ENCODE measurements at regions not wholly inside any gene's neighbourhood (a gene's known extent, or its start where the extent isn't known, plus 50 kb on each side); places are given as distances from the start of the nearest gene placed in this dataset.

DNA sequence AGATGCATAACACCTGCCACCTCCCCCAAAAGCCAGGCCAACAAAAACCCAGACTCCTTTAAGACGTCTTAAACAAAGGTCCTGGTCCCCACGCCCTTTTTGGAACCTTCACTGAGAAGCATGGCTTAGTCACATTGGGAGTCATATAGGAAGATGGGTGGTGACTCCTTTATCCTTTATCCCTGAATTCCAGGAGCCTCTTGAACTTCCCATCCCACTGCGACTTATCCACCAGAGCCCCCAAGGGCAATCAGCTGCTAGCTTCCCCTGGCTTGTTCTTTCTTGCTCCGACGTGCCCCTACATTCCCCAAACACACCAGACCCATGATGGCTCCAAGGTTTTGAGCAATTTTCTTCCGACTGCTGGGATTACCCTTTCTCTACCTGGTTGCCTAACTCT is 567.0 kb upstream of the CADM1 start:
- TF ChIP-seq, protein P1, sequence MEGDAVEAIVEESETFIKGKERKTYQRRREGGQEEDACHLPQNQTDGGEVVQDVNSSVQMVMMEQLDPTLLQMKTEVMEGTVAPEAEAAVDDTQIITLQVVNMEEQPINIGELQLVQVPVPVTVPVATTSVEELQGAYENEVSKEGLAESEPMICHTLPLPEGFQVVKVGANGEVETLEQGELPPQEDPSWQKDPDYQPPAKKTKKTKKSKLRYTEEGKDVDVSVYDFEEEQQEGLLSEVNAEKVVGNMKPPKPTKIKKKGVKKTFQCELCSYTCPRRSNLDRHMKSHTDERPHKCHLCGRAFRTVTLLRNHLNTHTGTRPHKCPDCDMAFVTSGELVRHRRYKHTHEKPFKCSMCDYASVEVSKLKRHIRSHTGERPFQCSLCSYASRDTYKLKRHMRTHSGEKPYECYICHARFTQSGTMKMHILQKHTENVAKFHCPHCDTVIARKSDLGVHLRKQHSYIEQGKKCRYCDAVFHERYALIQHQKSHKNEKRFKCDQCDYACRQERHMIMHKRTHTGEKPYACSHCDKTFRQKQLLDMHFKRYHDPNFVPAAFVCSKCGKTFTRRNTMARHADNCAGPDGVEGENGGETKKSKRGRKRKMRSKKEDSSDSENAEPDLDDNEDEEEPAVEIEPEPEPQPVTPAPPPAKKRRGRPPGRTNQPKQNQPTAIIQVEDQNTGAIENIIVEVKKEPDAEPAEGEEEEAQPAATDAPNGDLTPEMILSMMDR (conservative IDR thresholded peaks at IDR 0.05; ENCODE audit: control insufficient read depth, insufficient read depth, low read depth, low read length): no peak

DNA sequence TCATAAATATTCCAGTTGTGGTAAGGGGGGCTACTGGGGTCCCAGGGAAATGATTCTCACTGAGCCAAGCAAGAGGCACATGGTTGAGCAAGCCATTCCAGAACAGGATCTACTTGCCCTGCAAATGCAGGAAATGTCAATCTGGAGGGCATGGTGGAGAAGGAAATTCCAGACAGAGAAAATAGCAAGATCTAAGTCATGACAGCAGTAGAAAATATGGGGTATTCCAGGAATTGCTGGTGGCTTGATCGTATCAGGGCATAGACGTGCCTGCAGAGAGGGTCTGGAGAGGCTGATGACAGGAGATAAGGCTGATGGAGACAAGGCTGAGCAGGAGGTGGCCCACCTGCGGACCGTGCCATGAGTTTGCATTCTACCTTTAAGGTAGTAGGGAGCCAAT is 566.3 kb upstream of the CADM1 start:
- TF ChIP-seq, protein P1 (conservative IDR thresholded peaks at IDR 0.05; ENCODE audit: control insufficient read depth, insufficient read depth, low read depth, low read length): no peak
- no peak overlapping the region for H3K4me3 ChIP-seq (ENCODE audit: control insufficient read depth, low read depth, low read length)

More for the DNA sequence above, 567.0 kb upstream of the CADM1 start:
- H3K4me3 ChIP-seq (ENCODE audit: control insufficient read depth, low read depth, low read length): no peak overlapping the region
- no peak for DNase-seq (ENCODE audit: low read depth)

GRCh38 chr11:116066777-116067176 is 562.6 kb upstream of the CADM1 start:
- TF ChIP-seq, protein P1 (conservative IDR thresholded peaks at IDR 0.05; ENCODE audit: control insufficient read depth, insufficient read depth, low read depth, low read length): no peak
- H3K4me3 ChIP-seq (ENCODE audit: control insufficient read depth, low read depth, low read length): no peak overlapping the region
- no peak for DNase-seq (ENCODE audit: low read depth)

More for the DNA sequence above, 566.3 kb upstream of the CADM1 start:
- DNase-seq (ENCODE audit: low read depth): no peak

DNA sequence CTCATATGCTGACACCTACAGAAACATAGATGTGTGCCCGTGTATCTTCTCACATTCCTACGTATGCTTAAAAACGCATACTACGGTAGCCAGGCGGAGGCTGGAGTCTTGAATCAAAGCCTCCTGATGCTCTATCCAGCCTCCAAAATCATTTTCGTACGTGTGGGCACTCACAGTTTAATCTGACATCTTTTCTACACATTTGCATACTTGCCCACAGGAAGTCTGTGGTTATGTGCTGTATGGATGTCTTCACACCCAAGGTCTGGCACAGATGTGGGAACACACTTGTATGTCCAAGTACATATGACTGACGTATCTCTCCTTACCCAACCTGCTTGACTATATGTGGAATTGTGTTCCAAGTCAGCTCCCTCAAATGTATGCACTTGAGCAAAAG is 561.8 kb upstream of the CADM1 start:
- DNase-seq (ENCODE audit: low read depth): no peak
- TF ChIP-seq, protein P1 (conservative IDR thresholded peaks at IDR 0.05; ENCODE audit: control insufficient read depth, insufficient read depth, low read depth, low read length): no peak
- no peak overlapping the region for H3K4me3 ChIP-seq (ENCODE audit: control insufficient read depth, low read depth, low read length)

DNA sequence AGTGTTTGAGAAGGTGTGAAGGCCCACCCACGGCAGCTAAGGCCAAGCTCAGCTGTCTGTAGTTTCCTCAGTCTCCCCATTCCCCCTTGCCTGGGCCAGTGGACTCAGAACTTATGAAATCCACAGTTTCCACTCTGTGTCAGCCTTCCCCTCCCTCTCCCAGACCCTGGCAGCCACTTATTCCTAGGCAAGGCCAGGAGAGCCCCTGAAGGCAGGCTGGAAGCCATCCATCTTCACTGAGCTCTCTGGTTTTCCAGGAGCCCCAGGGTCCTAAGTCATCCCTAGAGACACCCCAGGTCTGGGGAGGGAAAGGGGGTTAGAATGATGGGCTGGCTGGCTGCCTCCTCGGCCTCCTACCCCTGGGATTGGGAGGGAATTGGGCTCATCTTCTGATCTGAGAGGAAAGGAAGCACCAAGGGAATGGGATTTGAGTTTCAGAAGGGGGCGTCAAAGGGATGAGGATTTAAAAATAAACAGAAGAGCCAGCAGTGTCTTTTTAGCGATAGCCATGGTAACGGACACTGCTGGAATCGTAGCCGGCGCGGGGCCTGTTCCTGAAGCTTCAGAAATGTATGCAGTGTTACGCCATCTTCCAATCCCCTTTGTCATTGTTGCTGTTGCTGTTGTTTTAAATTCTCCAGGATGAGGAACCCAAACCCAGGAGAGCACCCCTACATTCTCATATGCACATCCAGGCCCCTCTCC is 561.1 kb upstream of the CADM1 start:
- H3K4me3 ChIP-seq (ENCODE audit: control insufficient read depth, low read depth, low read length): no peak overlapping the region
- no peak for DNase-seq (ENCODE audit: low read depth)
- TF ChIP-seq, protein P1 (conservative IDR thresholded peaks at IDR 0.05; ENCODE audit: control insufficient read depth, insufficient read depth, low read depth, low read length): no peak

DNA sequence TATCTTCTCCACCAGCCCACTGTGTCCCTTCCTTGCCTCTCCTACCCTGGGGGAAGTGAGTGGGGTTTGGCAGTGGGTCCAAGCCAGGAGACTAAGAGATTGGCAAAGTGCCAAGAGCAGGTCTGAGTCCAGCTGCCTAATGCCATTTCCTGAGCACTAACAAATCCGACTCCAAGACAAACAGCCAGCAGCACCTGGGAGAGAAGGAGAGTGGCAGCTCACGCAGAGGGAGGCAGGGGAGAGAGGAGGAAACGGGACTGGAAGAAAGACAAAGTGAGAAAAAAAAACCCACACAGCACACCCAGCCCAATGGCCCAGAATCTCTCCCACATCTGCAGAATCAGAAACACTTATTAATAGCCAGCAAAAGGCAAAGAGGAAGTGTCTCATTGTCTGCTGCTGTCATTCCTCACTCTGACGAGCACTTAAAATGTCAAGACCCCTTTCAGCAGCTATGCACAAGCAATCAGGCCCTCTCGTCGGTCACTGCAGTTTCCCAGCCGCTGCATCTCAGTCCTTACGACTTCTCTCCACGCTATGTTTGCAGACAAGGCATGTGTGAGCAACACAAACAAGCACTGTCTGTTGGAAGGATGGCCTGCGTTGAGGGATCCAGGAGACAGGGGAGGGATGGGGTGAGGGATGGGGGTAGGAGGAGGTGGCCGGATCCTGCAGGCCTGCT is 558.4 kb upstream of the CADM1 start:
- H3K4me3 ChIP-seq (ENCODE audit: control insufficient read depth, low read depth, low read length): no peak overlapping the region
- TF ChIP-seq, protein P1 (conservative IDR thresholded peaks at IDR 0.05; ENCODE audit: control insufficient read depth, insufficient read depth, low read depth, low read length): no peak
- DNase-seq (ENCODE audit: low read depth): no peak

Data from fibroblast of mammary gland (primary cell).